Prostate gland (tissue), 2 donors: ENCODE measurements at regions not wholly inside any gene's neighbourhood (a gene's known extent, or its start where the extent isn't known, plus 50 kb on each side); places are given as distances from the start of the nearest gene placed in this dataset.
A peak's percentile ranks its signal among the peaks of the same experiment; 100 is the strongest.

Experiments used
- DNase-seq: peaks from one replicate; pipeline ENCODE4 v3.0.0-alpha.2; 2019; ENCODE audit warnings: low spot score
- H3K27ac ChIP-seq, 2 donors: fragments of 200-600 bp; sonication (generic); 2 replicates each; pipeline ENCODE4 v1.5.1; 2017 to 2019
- H3K27me3 ChIP-seq: fragments of 200-600 bp; sonication (generic); replicated peaks from 2 replicates; pipeline ENCODE4 v1.5.1; 2019; ENCODE audit not compliant: insufficient read depth
- H3K36me3 ChIP-seq, 2 donors: fragments of 200-600 bp; sonication (generic); 1 replicate in 1 of 2; 2 replicates in 1 of 2; pipeline versions ENCODE4 v1.5.1 to v1.8.1; 2017 to 2019
- H3K4me1 ChIP-seq: fragments of 200-600 bp; sonication (generic); replicated peaks from 2 replicates; pipeline ENCODE4 v1.5.1; 2019
- H3K4me3 ChIP-seq, 2 donors: fragments of 200-600 bp; sonication (generic); 2 replicates each; pipeline ENCODE4 v1.5.1; 2017 to 2019
- H3K9me3 ChIP-seq: fragments of 200-600 bp; sonication (generic); 2 replicates; pipeline ENCODE4 v1.5.1; 2017
- CTCF ChIP-seq, 4 experiments: fragments of 200-600 bp in 2 of 4; fragments of 450-650 bp in 2 of 4; sonication (generic) in 2 of 4; IDR thresholded peaks; 1 replicate in 3 of 4; 2 replicates in 1 of 4; pipeline ENCODE4 v1.5.1; 2016 to 2019; ENCODE audit warnings: antibody characterized with exemption in 4 of 4, mild to moderate bottlenecking in 2 of 4, moderate library complexity in 2 of 4
- POLR2A ChIP-seq: fragments of 450-650 bp; IDR thresholded peaks from one replicate; pipeline ENCODE4 v1.6.1; 2016; ENCODE audit warnings: antibody characterized with exemption, mild to moderate bottlenecking
- POLR2AphosphoS5 ChIP-seq: sonication (generic); formaldehyde crosslinking; IDR thresholded peaks from one replicate; pipeline ENCODE4 v1.6.1; 2017; ENCODE audit warnings: antibody characterized with exemption
- WGBS: methylation state at CpG from one replicate; pipeline ENCODE4 v1.1.5; 2018; 5-methylcytosine and 5-hydroxymethylcytosine counted together
- intact Hi-C: fragments of 100-400 bp; cut with DNase I; formaldehyde crosslinking; loops from one replicate; pipeline ENCODE4 v1.14.2; 2022

- TF ChIP-seq POLR2AphosphoS5 = no peak
- no peak for TF ChIP-seq CTCF (IDR thresholded peaks at IDR 0.05)
- no peak for TF ChIP-seq POLR2A
- no peaks in the 10 kb centered on the region for H3K36me3 ChIP-seq
- H3K4me1 ChIP-seq = no peaks in the 10 kb centered on the region
- whole genome bisulfite sequencing = 82% methylated on average over 12 of the region's 12 CpGs
- H3K27me3 ChIP-seq = no peaks in the 10 kb centered on the region
- no peak for DNase-seq
- H3K9me3 ChIP-seq = no peaks in the 10 kb centered on the region
- intact Hi-C loops = no loop called here
- H3K4me3 ChIP-seq = no peak overlapping the region
- H3K27ac ChIP-seq = no peak overlapping the region
These were observed 76.3 kb upstream of the TBC1D3K start for GRCh38 chr17:37847811-37848331.

GRCh38 chr17:37847102-37847501 is 77.1 kb upstream of the TBC1D3K start:
- no peaks in the 10 kb centered on the region for H3K9me3 ChIP-seq
- intact Hi-C loops = no loop called here
- no peaks in the 10 kb centered on the region for H3K36me3 ChIP-seq
- H3K27me3 ChIP-seq = no peaks in the 10 kb centered on the region
- H3K27ac ChIP-seq = no peak overlapping the region
- TF ChIP-seq CTCF (IDR thresholded peaks at IDR 0.05) (no peak), POLR2A (no peak), POLR2AphosphoS5 (no peak)
- H3K4me3 ChIP-seq = no peak overlapping the region
- no peak for DNase-seq
- WGBS = 90% methylated on average over 7 of the region's 7 CpGs
- no peaks in the 10 kb centered on the region for H3K4me1 ChIP-seq

- no peaks in the 10 kb centered on the region for H3K9me3 ChIP-seq
- intact Hi-C loops = no loop called here
- H3K27ac ChIP-seq = no peak overlapping the region
- no peaks in the 10 kb centered on the region for H3K4me1 ChIP-seq
- 44% methylated on average over 15 of the region's 15 CpGs for WGBS
- no peak overlapping the region for H3K4me3 ChIP-seq
- DNase-seq = no peak
- H3K36me3 ChIP-seq = no peaks in the 10 kb centered on the region
- no peak for TF ChIP-seq POLR2AphosphoS5
- TF ChIP-seq POLR2A = no peak
- TF ChIP-seq CTCF (IDR thresholded peaks at IDR 0.05) = no peak
- H3K27me3 ChIP-seq = no peaks in the 10 kb centered on the region
These were observed 79.3 kb upstream of the TBC1D3K start for GRCh38 chr17:37844977-37845293.

- intact Hi-C loops = no loop called here
- Histone ChIP-seq H3K4me1 (no peaks in the 10 kb centered on the region), H3K9me3 (no peaks in the 10 kb centered on the region), H3K27ac (no peak overlapping the region), H3K36me3 (no peaks in the 10 kb centered on the region), H3K4me3 (no peak overlapping the region), H3K27me3 (no peaks in the 10 kb centered on the region)
- 36% methylated on average over 22 of the region's 29 CpGs for whole genome bisulfite sequencing
- peak; percentile 30 for DNase-seq
- no peak for TF ChIP-seq POLR2AphosphoS5
- peak in 3 of 4 experiments; percentile 30 to 71 (median 51) for TF ChIP-seq CTCF (IDR thresholded peaks at IDR 0.05)
These were observed 79.8 kb upstream of the TBC1D3K start for GRCh38 chr17:37844158-37844976.

GRCh38 chr17:37842401-37842800 is 81.8 kb upstream of the TBC1D3K start:
- Histone ChIP-seq H3K27me3 (no peaks in the 10 kb centered on the region), H3K27ac (no peak overlapping the region), H3K4me3 (no peak overlapping the region), H3K9me3 (no peaks in the 10 kb centered on the region), H3K36me3 (no peaks in the 10 kb centered on the region), H3K4me1 (no peaks in the 10 kb centered on the region)
- no peak for TF ChIP-seq POLR2AphosphoS5
- TF ChIP-seq POLR2A = no peak
- TF ChIP-seq CTCF (IDR thresholded peaks at IDR 0.05) = no peak
- intact Hi-C loops = no loop called here
- 89% methylated on average over 8 of the region's 8 CpGs for WGBS
- no peak for DNase-seq
